Body of pancreas (tissue), 4 donors: ENCODE measurements at regions not wholly inside any gene's neighbourhood (a gene's known extent, or its start where the extent isn't known, plus 50 kb on each side); places are given as distances from the start of the nearest gene placed in this dataset.

Source experiments
- ATAC-seq: fragments of 150-250 bp; one replicate; pipeline ENCODE4 v1.9.1; 2016
- DNase-seq, 4 donors: peaks; one replicate each; pipeline ENCODE4 v3.0.0-alpha.2; 2019
- H3K27ac ChIP-seq, 4 donors: fragments of 200-600 bp; sonication (generic); 1 replicate in 3 of 4; 2 replicates in 1 of 4; pipeline versions ENCODE4 v1.5.1 to v1.6.1; 2016 to 2019; ENCODE audit warnings: mild to moderate bottlenecking in 1 of 4, mixed read lengths in 1 of 4, moderate library complexity in 1 of 4
- H3K27me3 ChIP-seq, 2 donors: fragments of 200-600 bp; sonication (generic); one replicate each; pipeline ENCODE4 v1.6.0; 2016; ENCODE audit warnings: mild to moderate bottlenecking in 1 of 2
- H3K36me3 ChIP-seq, 2 donors: fragments of 200-600 bp; sonication (generic); replicated peaks in 1 of 2; 2 replicates each; pipeline ENCODE4 v1.5.1; 2016; ENCODE audit warnings: low read depth in 2 of 2; ENCODE audit not compliant: insufficient read depth in 1 of 2
- H3K4me1 ChIP-seq: fragments of 200-600 bp; sonication (generic); one replicate; pipeline ENCODE4 v1.6.0; 2016
- H3K4me3 ChIP-seq, 2 donors: fragments of 200-600 bp; sonication (generic); 1 replicate in 1 of 2; 2 replicates in 1 of 2; pipeline ENCODE4 v1.5.1; 2016 to 2019
- H3K9me3 ChIP-seq, 3 donors: fragments of 200-600 bp; sonication (generic); 1 replicate in 2 of 3; 2 replicates in 1 of 3; pipeline ENCODE4 v1.5.1; 2016
- POLR2A ChIP-seq, 3 donors: fragments of 450-650 bp; IDR thresholded peaks; one replicate each; pipeline ENCODE4 v1.6.1; 2016; ENCODE audit warnings: antibody characterized with exemption in 3 of 3, mild to moderate bottlenecking in 2 of 3
- WGBS, 2 donors: methylation state at CpG; one replicate each; pipeline ENCODE4 v1.1.5; 2017; 5-methylcytosine and 5-hydroxymethylcytosine counted together
- intact Hi-C: fragments of 100-400 bp; cut with DNase I; formaldehyde crosslinking; loops from one replicate; pipeline ENCODE4 v1.15.1; 2023
- TF ChIP-seq, protein P1 (sequence below), 7 experiments: fragments of 450-650 bp in 4 of 7; fragments of 200-600 bp in 3 of 7; sonication (generic) in 3 of 7; IDR thresholded peaks; one replicate each; pipeline ENCODE4 v1.5.1; 2016 to 2019; ENCODE audit warnings: antibody characterized with exemption in 7 of 7

DNA sequence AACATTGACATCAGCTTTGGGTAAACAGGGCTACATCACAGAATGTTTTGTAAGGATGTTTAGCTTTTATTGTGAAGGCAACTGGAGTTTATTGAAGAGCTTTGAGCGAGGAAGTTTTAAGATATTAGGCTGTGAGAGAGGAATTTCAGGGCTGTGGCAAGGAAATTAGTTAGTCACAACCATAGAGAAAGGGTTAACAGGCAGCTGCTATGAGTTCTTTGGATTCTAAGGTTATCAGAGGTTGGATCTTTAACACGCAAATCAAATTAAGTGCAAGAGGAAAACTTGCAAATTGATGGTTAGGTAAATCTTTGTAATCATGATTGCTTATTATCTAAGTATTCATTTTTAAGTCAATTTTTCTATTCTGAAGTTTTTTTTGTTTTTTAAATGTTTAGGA, 156.0 kb downstream of the UGT8 start:
- intact Hi-C loops, result no loop called here
- Histone ChIP-seq H3K9me3 (no peaks in the 10 kb centered on the region), H3K4me3 (no peak overlapping the region), H3K4me1 (no peaks in the 10 kb centered on the region), H3K27me3 (no peaks in the 10 kb centered on the region), H3K36me3 (no peaks in the 10 kb centered on the region), H3K27ac (no peak overlapping the region)
- TF ChIP-seq, protein P1, sequence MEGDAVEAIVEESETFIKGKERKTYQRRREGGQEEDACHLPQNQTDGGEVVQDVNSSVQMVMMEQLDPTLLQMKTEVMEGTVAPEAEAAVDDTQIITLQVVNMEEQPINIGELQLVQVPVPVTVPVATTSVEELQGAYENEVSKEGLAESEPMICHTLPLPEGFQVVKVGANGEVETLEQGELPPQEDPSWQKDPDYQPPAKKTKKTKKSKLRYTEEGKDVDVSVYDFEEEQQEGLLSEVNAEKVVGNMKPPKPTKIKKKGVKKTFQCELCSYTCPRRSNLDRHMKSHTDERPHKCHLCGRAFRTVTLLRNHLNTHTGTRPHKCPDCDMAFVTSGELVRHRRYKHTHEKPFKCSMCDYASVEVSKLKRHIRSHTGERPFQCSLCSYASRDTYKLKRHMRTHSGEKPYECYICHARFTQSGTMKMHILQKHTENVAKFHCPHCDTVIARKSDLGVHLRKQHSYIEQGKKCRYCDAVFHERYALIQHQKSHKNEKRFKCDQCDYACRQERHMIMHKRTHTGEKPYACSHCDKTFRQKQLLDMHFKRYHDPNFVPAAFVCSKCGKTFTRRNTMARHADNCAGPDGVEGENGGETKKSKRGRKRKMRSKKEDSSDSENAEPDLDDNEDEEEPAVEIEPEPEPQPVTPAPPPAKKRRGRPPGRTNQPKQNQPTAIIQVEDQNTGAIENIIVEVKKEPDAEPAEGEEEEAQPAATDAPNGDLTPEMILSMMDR (IDR thresholded peaks at IDR 0.05), result no peak
- TF ChIP-seq POLR2A (IDR thresholded peaks at IDR 0.05), result no peak
- ATAC-seq (no peak), DNase-seq (no peak)
- 27 to 35% methylated on average over 2 of the region's 2 CpGs for WGBS, 2 donors

- no peak for DNase-seq
- Histone ChIP-seq H3K4me3 (no peak overlapping the region), H3K9me3 (no peaks in the 10 kb centered on the region), H3K27me3 (no peaks in the 10 kb centered on the region), H3K4me1 (no peaks in the 10 kb centered on the region), H3K36me3 (no peaks in the 10 kb centered on the region), H3K27ac (no peak overlapping the region)
- no peak for ATAC-seq
- TF ChIP-seq, protein P1 (IDR thresholded peaks at IDR 0.05), result no peak
- TF ChIP-seq POLR2A (IDR thresholded peaks at IDR 0.05), result no peak
- intact Hi-C loops, result no loop called here
- WGBS, 2 donors, result 53 to 63% methylated on average over 2 of the region's 2 CpGs
Measured at GRCh38 chr4:114758066-114758465, 159.5 kb downstream of the UGT8 start.

DNA sequence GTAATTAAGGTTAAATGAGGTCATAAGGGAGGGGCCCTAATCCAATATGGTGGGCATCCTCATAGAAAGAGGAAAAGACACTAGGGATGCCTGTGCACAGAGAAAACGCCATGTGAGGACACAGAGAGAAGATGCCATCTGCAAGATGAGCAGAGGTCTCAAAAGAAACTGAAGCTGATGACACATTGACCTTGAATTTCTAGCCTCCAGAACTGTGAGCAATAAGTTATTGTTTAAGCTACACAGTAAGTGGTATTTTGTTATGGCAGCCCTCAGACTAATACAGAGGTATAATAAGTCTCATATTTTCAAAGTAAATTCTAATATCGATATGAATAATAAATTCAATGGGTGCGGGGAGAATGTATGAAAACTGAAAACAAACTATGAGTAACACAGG, 169.9 kb downstream of the UGT8 start:
- intact Hi-C loops, result no loop called here
- H3K4me1 ChIP-seq, result no peaks in the 10 kb centered on the region
- 66 to 77% methylated on average over 3 of the region's 3 CpGs for WGBS, 2 donors
- H3K27ac ChIP-seq, result no peak overlapping the region
- H3K9me3 ChIP-seq, result no peaks in the 10 kb centered on the region
- H3K27me3 ChIP-seq, result no peaks in the 10 kb centered on the region
- no peak for DNase-seq
- TF ChIP-seq, protein P1 (IDR thresholded peaks at IDR 0.05), result no peak
- TF ChIP-seq POLR2A (IDR thresholded peaks at IDR 0.05), result no peak
- no peak overlapping the region for H3K4me3 ChIP-seq
- no peak for ATAC-seq
- no peaks in the 10 kb centered on the region for H3K36me3 ChIP-seq

GRCh38 chr4:114770624-114771023, 172.0 kb downstream of the UGT8 start:
- WGBS, 2 donors, result 84% methylated on average over 4 of the region's 4 CpGs
- no peak for DNase-seq
- Histone ChIP-seq H3K9me3 (no peaks in the 10 kb centered on the region), H3K27me3 (no peaks in the 10 kb centered on the region), H3K36me3 (no peaks in the 10 kb centered on the region), H3K27ac (no peak overlapping the region), H3K4me3 (no peak overlapping the region), H3K4me1 (no peaks in the 10 kb centered on the region)
- TF ChIP-seq POLR2A (IDR thresholded peaks at IDR 0.05), result no peak
- TF ChIP-seq, protein P1 (IDR thresholded peaks at IDR 0.05), result no peak
- no peak for ATAC-seq
- intact Hi-C loops, result no loop called here

DNA sequence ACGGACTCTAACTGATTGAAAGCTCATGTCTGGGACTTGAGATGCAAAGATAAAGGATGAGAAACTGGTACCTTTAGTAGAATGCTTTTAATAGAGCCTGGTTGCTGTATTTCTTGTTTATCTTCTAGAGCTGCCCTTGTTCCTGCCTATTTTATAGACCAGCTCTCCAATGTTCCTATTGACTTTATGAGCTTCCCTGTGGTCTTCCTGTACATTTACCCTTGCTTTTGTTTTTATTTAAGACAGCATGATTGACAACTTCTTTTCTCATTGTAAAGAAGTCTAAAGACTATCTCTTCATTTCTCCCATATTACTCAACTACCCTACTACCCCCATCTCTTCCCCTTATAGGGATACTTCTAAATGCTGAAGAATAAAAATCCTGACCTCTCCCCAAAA, 174.7 kb downstream of the UGT8 start:
- no peaks in the 10 kb centered on the region for H3K9me3 ChIP-seq
- no peak for ATAC-seq
- no peaks in the 10 kb centered on the region for H3K4me1 ChIP-seq
- H3K27ac ChIP-seq, result no peak overlapping the region
- no peak for DNase-seq
- 50 to 59% methylated on average over 1 of the region's 1 CpG for WGBS, 2 donors
- H3K36me3 ChIP-seq, result no peaks in the 10 kb centered on the region
- TF ChIP-seq, protein P1 (IDR thresholded peaks at IDR 0.05), result no peak
- no peak for TF ChIP-seq POLR2A (IDR thresholded peaks at IDR 0.05)
- H3K4me3 ChIP-seq, result no peak overlapping the region
- H3K27me3 ChIP-seq, result no peaks in the 10 kb centered on the region
- intact Hi-C loops, result no loop called here
